GM12872 (cell line): ENCODE measurements at regions not wholly inside any gene's neighbourhood (a gene's known extent, or its start where the extent isn't known, plus 50 kb on each side); places are given as distances from the start of the nearest gene placed in this dataset.

Source experiments
- CTCF ChIP-seq: IDR thresholded peaks from 3 replicates; pipeline ENCODE4 v1.5.1; 2011; ENCODE audit warnings: low read depth, mild to moderate bottlenecking, low read length, moderate library complexity; ENCODE audit not compliant: insufficient read depth

GRCh38 chr2:21890716-21891115, 766.9 kb downstream of the TDRD15 start:
- no peak for TF ChIP-seq CTCF

GRCh38 chr2:21891191-21891590, 767.4 kb downstream of the TDRD15 start:
- no peak for TF ChIP-seq CTCF

- TF ChIP-seq CTCF, result no peak
These were observed 768.4 kb downstream of the TDRD15 start for GRCh38 chr2:21892140-21892539.

- TF ChIP-seq CTCF, result no peak
These were observed 771.4 kb downstream of the TDRD15 start for GRCh38 chr2:21895200-21895599.

GRCh38 chr2:21910832-21911507, 787.2 kb downstream of the TDRD15 start:
- no peak for TF ChIP-seq CTCF

GRCh38 chr2:21912405-21912804, 788.6 kb downstream of the TDRD15 start:
- TF ChIP-seq CTCF, result no peak

GRCh38 chr2:21915201-21915600, 791.4 kb downstream of the TDRD15 start:
- TF ChIP-seq CTCF, result no peak
